ENCODE measurements at regions not wholly inside any gene's neighbourhood (a gene's known extent, or its start where the extent isn't known, plus 50 kb on each side); places are given as distances from the start of the nearest gene placed in this dataset.

GRCh38 chr2:128520791-128521190, 202.1 kb upstream of the HS6ST1 start:
- no peaks in the 10 kb centered on the region for H3K9me3 ChIP-seq (replicated peaks; ENCODE audit: insufficient read depth, low read length)
- TF ChIP-seq EZH2phosphoT487 (IDR thresholded peaks at IDR 0.05; ENCODE audit: low read length) (no peak), CTCF (IDR thresholded peaks at IDR 0.05; ENCODE audit: low read length) (no peak), EZH2 (optimal IDR thresholded peaks at IDR 0.05; ENCODE audit: low read depth, low read length) (no peak)
- H3K27ac ChIP-seq (ENCODE audit: low read length): no peak overlapping the region
- H4K20me1 ChIP-seq (ENCODE audit: insufficient read depth, low read length): no peaks in the 10 kb centered on the region
- no peaks in the 10 kb centered on the region for H3K4me1 ChIP-seq (ENCODE audit: low read length)
- H2AFZ ChIP-seq (ENCODE audit: low read length): no peak overlapping the region
- no peaks in the 10 kb centered on the region for H3K9me2 ChIP-seq (replicated peaks; ENCODE audit: insufficient read depth, low read length)
- no peaks in the 10 kb centered on the region for H3K36me3 ChIP-seq (replicated peaks; ENCODE audit: insufficient read depth, low read length)
- no peak for DNase-seq
- no peaks in the 10 kb centered on the region for H3K79me2 ChIP-seq (ENCODE audit: low read length)
- no peak overlapping the region for H3K4me3 ChIP-seq (ENCODE audit: low read length)
- no peaks in the 10 kb centered on the region for H3F3A ChIP-seq (ENCODE audit: insufficient read depth, low read length)
- no peak overlapping the region for H3K9ac ChIP-seq (ENCODE audit: low read length)
- H3K4me2 ChIP-seq (ENCODE audit: low read depth, low read length): no peak overlapping the region
- no peaks in the 10 kb centered on the region for H3K27me3 ChIP-seq (replicated peaks; ENCODE audit: insufficient read depth, low read length)

GRCh38 chr2:128521482-128521881, 202.8 kb upstream of the HS6ST1 start:
- TF ChIP-seq CTCF (IDR thresholded peaks at IDR 0.05; ENCODE audit: low read length): no peak
- no peak for TF ChIP-seq EZH2 (optimal IDR thresholded peaks at IDR 0.05; ENCODE audit: low read depth, low read length)
- TF ChIP-seq EZH2phosphoT487 (IDR thresholded peaks at IDR 0.05; ENCODE audit: low read length): no peak

GRCh38 chr2:128522829-128523228, 204.2 kb upstream of the HS6ST1 start:
- no peak overlapping the region for H2AFZ ChIP-seq (ENCODE audit: low read length)
- H3K4me3 ChIP-seq (ENCODE audit: low read length): no peak overlapping the region
- no peak overlapping the region for H3K27ac ChIP-seq (ENCODE audit: low read length)
- H4K20me1 ChIP-seq (ENCODE audit: insufficient read depth, low read length): no peaks in the 10 kb centered on the region
- no peaks in the 10 kb centered on the region for H3K9me2 ChIP-seq (replicated peaks; ENCODE audit: insufficient read depth, low read length)
- H3F3A ChIP-seq (ENCODE audit: insufficient read depth, low read length): no peaks in the 10 kb centered on the region
- no peak for DNase-seq
- H3K79me2 ChIP-seq (ENCODE audit: low read length): no peaks in the 10 kb centered on the region
- no peaks in the 10 kb centered on the region for H3K4me1 ChIP-seq (ENCODE audit: low read length)
- no peak overlapping the region for H3K9ac ChIP-seq (ENCODE audit: low read length)
- no peaks in the 10 kb centered on the region for H3K27me3 ChIP-seq (replicated peaks; ENCODE audit: insufficient read depth, low read length)
- no peaks in the 10 kb centered on the region for H3K36me3 ChIP-seq (replicated peaks; ENCODE audit: insufficient read depth, low read length)
- no peak for TF ChIP-seq CTCF (IDR thresholded peaks at IDR 0.05; ENCODE audit: low read length)
- TF ChIP-seq EZH2phosphoT487 (IDR thresholded peaks at IDR 0.05; ENCODE audit: low read length): no peak
- TF ChIP-seq EZH2 (optimal IDR thresholded peaks at IDR 0.05; ENCODE audit: low read depth, low read length): no peak
- no peak overlapping the region for H3K4me2 ChIP-seq (ENCODE audit: low read depth, low read length)
- H3K9me3 ChIP-seq (replicated peaks; ENCODE audit: insufficient read depth, low read length): no peaks in the 10 kb centered on the region

More at GRCh38 chr2:128521482-128521881, 202.8 kb upstream of the HS6ST1 start:
- H3K27me3 ChIP-seq (replicated peaks; ENCODE audit: insufficient read depth, low read length): no peaks in the 10 kb centered on the region
- no peak overlapping the region for H3K9ac ChIP-seq (ENCODE audit: low read length)
- no peaks in the 10 kb centered on the region for H4K20me1 ChIP-seq (ENCODE audit: insufficient read depth, low read length)
- no peaks in the 10 kb centered on the region for H3K9me2 ChIP-seq (replicated peaks; ENCODE audit: insufficient read depth, low read length)
- H2AFZ ChIP-seq (ENCODE audit: low read length): no peak overlapping the region
- H3K4me1 ChIP-seq (ENCODE audit: low read length): no peaks in the 10 kb centered on the region
- no peaks in the 10 kb centered on the region for H3K36me3 ChIP-seq (replicated peaks; ENCODE audit: insufficient read depth, low read length)
- no peak overlapping the region for H3K4me3 ChIP-seq (ENCODE audit: low read length)
- DNase-seq: no peak
- H3K4me2 ChIP-seq (ENCODE audit: low read depth, low read length): no peak overlapping the region
- H3K27ac ChIP-seq (ENCODE audit: low read length): no peak overlapping the region
- no peaks in the 10 kb centered on the region for H3K79me2 ChIP-seq (ENCODE audit: low read length)
- H3F3A ChIP-seq (ENCODE audit: insufficient read depth, low read length): no peaks in the 10 kb centered on the region
- H3K9me3 ChIP-seq (replicated peaks; ENCODE audit: insufficient read depth, low read length): no peaks in the 10 kb centered on the region
